SK-N-SH (cell line): ENCODE measurements at regions not wholly inside any gene's neighbourhood (a gene's known extent, or its start where the extent isn't known, plus 50 kb on each side); places are given as distances from the start of the nearest gene placed in this dataset.
A peak's percentile ranks its signal among the peaks of the same experiment; 100 is the strongest.

Source experiments
- CTCF ChIA-PET: fragments of 300-600, 350-600 bp; formaldehyde crosslinking; extraction: SDS; loops from one replicate; lab custom pipeline; 2021; lab: Yijun Ruan, JAX
- POLR2A ChIA-PET: fragments of 350-600 bp; sonication (Branson Sonifier 250); formaldehyde crosslinking; extraction: SDS; loops from one replicate; lab custom pipeline; 2020; ENCODE audit warnings: antibody characterized with exemption, inconsistent platforms; lab: Yijun Ruan, JAX
- DNase-seq: peaks from one replicate; pipeline ENCODE4 v3.0.0; 2012
- H2AFZ ChIP-seq: fragments of 200-600 bp; sonication (generic); 2 replicates; pipeline ENCODE4 v1.8.1; 2016; ENCODE audit warnings: antibody characterized with exemption, mild to moderate bottlenecking, low read depth
- H3F3A ChIP-seq: fragments of 200-600 bp; sonication (generic); replicated peaks from 2 replicates; pipeline ENCODE3; 2016; ENCODE audit warnings: antibody characterized with exemption, mild to moderate bottlenecking; ENCODE audit not compliant: insufficient read depth
- H3K27ac ChIP-seq, 2 experiments: fragments of 200-500 bp in 1 of 2; fragments of 200-600 bp in 1 of 2; sonication (Bioruptor generic) in 1 of 2; sonication (generic), shearing (Covaris generic) in 1 of 2; 2 replicates each; pipeline versions ENCODE4 v1.5.1 to v1.6.1; 2014 to 2016; ENCODE audit warnings: low read depth in 2 of 2, inconsistent platforms in 1 of 2, low read length in 1 of 2, mild to moderate bottlenecking in 1 of 2, mixed read lengths in 1 of 2
- H3K27me3 ChIP-seq: fragments of 200-600 bp; sonication (generic), shearing (Covaris generic); 2 replicates; pipeline ENCODE4 v1.6.1; 2016; ENCODE audit warnings: mixed run types; ENCODE audit not compliant: insufficient read depth
- H3K36me3 ChIP-seq, 2 experiments: fragments of 200-500 bp in 1 of 2; fragments of 200-600 bp in 1 of 2; sonication (Bioruptor generic) in 1 of 2; sonication (generic) in 1 of 2; replicated peaks in 1 of 2; 2 replicates each; pipeline versions ENCODE3 to v1.5.1; 2014 to 2016; ENCODE audit warnings: low read length in 1 of 2, mild to moderate bottlenecking in 1 of 2; ENCODE audit not compliant: insufficient read depth in 2 of 2, control insufficient read depth in 1 of 2
- H3K4me1 ChIP-seq, 2 experiments: fragments of 200-500 bp in 1 of 2; fragments of 200-600 bp in 1 of 2; sonication (Bioruptor generic) in 1 of 2; sonication (generic), shearing (Covaris generic) in 1 of 2; 2 replicates each; pipeline versions ENCODE4 v1.5.1 to v1.6.1; 2014 to 2016; ENCODE audit warnings: low read depth in 1 of 2, low read length in 1 of 2, mixed run types in 1 of 2; ENCODE audit not compliant: insufficient read depth in 2 of 2, control insufficient read depth in 1 of 2
- H3K4me2 ChIP-seq: fragments of 200-600 bp; sonication (generic), shearing (Covaris generic); 2 replicates; pipeline ENCODE4 v1.6.1; 2017; ENCODE audit warnings: mixed run types
- H3K4me3 ChIP-seq, 2 experiments: fragments of 200-500 bp in 1 of 2; fragments of 200-600 bp in 1 of 2; sonication (Bioruptor generic) in 1 of 2; sonication (generic), shearing (Covaris generic) in 1 of 2; 2 replicates each; pipeline versions ENCODE4 v1.5.1 to v1.8.1; 2014 to 2016; ENCODE audit warnings: low read depth in 2 of 2, inconsistent platforms in 1 of 2, low read length in 1 of 2, mild to moderate bottlenecking in 1 of 2, mixed read lengths in 1 of 2, moderate library complexity in 1 of 2
- H3K79me2 ChIP-seq: fragments of 200-600 bp; sonication (generic); 2 replicates; pipeline ENCODE4 v1.8.1; 2017; ENCODE audit warnings: mild to moderate bottlenecking; ENCODE audit not compliant: insufficient read depth
- H3K9ac ChIP-seq: fragments of 200-600 bp; sonication (generic); 2 replicates; pipeline ENCODE4 v1.6.1; 2017; ENCODE audit warnings: mixed run types
- H3K9me2 ChIP-seq: fragments of 200-600 bp; sonication (generic); 2 replicates; pipeline ENCODE4 v1.6.1; 2017; ENCODE audit warnings: mixed run types
- H3K9me3 ChIP-seq: fragments of 200-600 bp; sonication (generic); 2 replicates; pipeline ENCODE4 v1.6.1; 2017; ENCODE audit warnings: mixed run types, mild to moderate bottlenecking, moderate library complexity
- H4K20me1 ChIP-seq: fragments of 200-600 bp; sonication (generic); 2 replicates; pipeline ENCODE4 v1.6.1; 2017; ENCODE audit warnings: mild to moderate bottlenecking, mixed run types; ENCODE audit not compliant: insufficient read depth
- CHD2 ChIP-seq: fragments of 150-350 bp; IDR thresholded peaks from 2 replicates; pipeline ENCODE4 v1.6.1; 2018; ENCODE audit warnings: low read length; ENCODE audit not compliant: partially characterized antibody
- CTCF ChIP-seq: fragments of 200-600 bp; sonication (generic); IDR thresholded peaks from 2 replicates; pipeline ENCODE4 v1.6.1; 2017; ENCODE audit warnings: antibody characterized with exemption, mild to moderate bottlenecking, moderate library complexity
- MXI1 ChIP-seq: IDR thresholded peaks from 2 replicates; pipeline ENCODE4 v1.6.1; 2012; ENCODE audit warnings: mild to moderate bottlenecking, low read depth, low read length, improper control_type of control experiment
- RAD21 ChIP-seq: IDR thresholded peaks from 2 replicates; pipeline ENCODE4 v1.6.1; 2012; ENCODE audit warnings: mild to moderate bottlenecking, low read length
- SMC3 ChIP-seq: IDR thresholded peaks from 2 replicates; pipeline ENCODE4 v1.6.1; 2012; ENCODE audit warnings: low read depth, low read length, improper control_type of control experiment
- TEAD4 ChIP-seq: IDR thresholded peaks from 2 replicates; pipeline ENCODE4 v1.4.0; 2012; ENCODE audit warnings: mild to moderate bottlenecking, borderline replicate concordance; ENCODE audit not compliant: insufficient read depth
- ZBTB33 ChIP-seq: IDR thresholded peaks from 2 replicates; pipeline ENCODE4 v1.4.0; 2012; ENCODE audit warnings: low read depth, borderline replicate concordance
- WGBS: methylation state at CpG from one replicate; pipeline ENCODE4 v1.1.6; 2017; ENCODE audit warnings: low lambda C conversion rate; 5-methylcytosine and 5-hydroxymethylcytosine counted together

- no peaks in the 10 kb centered on the region for H3K79me2 ChIP-seq
- no peak overlapping the region for H3K4me3 ChIP-seq
- DNase-seq, result no peak
- no peaks in the 10 kb centered on the region for H3K27me3 ChIP-seq
- H3K4me1 ChIP-seq, result no peaks in the 10 kb centered on the region
- WGBS, result 90% methylated on average over 3 of the region's 3 CpGs
- no peak overlapping the region for H2AFZ ChIP-seq
- no peaks in the 10 kb centered on the region for H3K9me2 ChIP-seq
- POLR2A ChIA-PET, result no interaction called here
- no peak overlapping the region for H3K4me2 ChIP-seq
- no peaks in the 10 kb centered on the region for H4K20me1 ChIP-seq
- H3K27ac ChIP-seq, result no peak overlapping the region
- H3F3A ChIP-seq, result no peaks in the 10 kb centered on the region
- no peak overlapping the region for H3K9ac ChIP-seq
- TF ChIP-seq RAD21 (peak; percentile 34), SMC3 (peak; percentile 27; the same call in 1 of the 2 replicates), CTCF (peak; percentile 55), CHD2 (no peak), TEAD4 (no peak)
- TF ChIP-seq, all 33 proteins: peak for 3
- no peaks in the 10 kb centered on the region for H3K36me3 ChIP-seq
- no peaks in the 10 kb centered on the region for H3K9me3 ChIP-seq
- CTCF ChIA-PET, result no interaction called here
Observed at GRCh38 chr6:22906091-22906549, 336.8 kb downstream of the HDGFL1 start.

GRCh38 chr6:22907085-22907484, 337.7 kb downstream of the HDGFL1 start:
- ChIA-PET POLR2A (no interaction called here), CTCF (interaction anchor here (0.6 kb wide), 1 partner anchor 120 kb away, joined by 3 read pairs; no protein-coding TSS in a partner anchor)
- Histone ChIP-seq H3K36me3 (no peaks in the 10 kb centered on the region), H3K4me2 (no peak overlapping the region), H3K4me1 (no peaks in the 10 kb centered on the region), H3K4me3 (no peak overlapping the region), H2AFZ (no peak overlapping the region), H3K9ac (no peak overlapping the region), H3K27ac (no peak overlapping the region), H3K27me3 (no peaks in the 10 kb centered on the region), H3K9me3 (no peaks in the 10 kb centered on the region), H3F3A (no peaks in the 10 kb centered on the region), H4K20me1 (no peaks in the 10 kb centered on the region), H3K9me2 (no peaks in the 10 kb centered on the region), H3K79me2 (no peaks in the 10 kb centered on the region)
- DNase-seq, result no peak
- no peak for TF ChIP-seq ZBTB33
- TF ChIP-seq CTCF, result no peak
- no peak for TF ChIP-seq MXI1
- 100% methylated on average over 1 of the region's 1 CpG for WGBS
